T-helper 22 cell (primary cell): ENCODE measurements at regions not wholly inside any gene's neighbourhood (a gene's known extent, or its start where the extent isn't known, plus 50 kb on each side); places are given as distances from the start of the nearest gene placed in this dataset.

Source experiments
- DNase-seq: peaks from one replicate; pipeline ENCODE4 v3.0.0-alpha.2; 2020; ENCODE audit warnings: low read depth

GRCh38 chr4:13126976-13127910, 356.9 kb downstream of the RAB28 start:
- no peak for DNase-seq

GRCh38 chr4:13118633-13119032, 365.5 kb downstream of the RAB28 start:
- no peak for DNase-seq

- no peak for DNase-seq
Observed at GRCh38 chr4:13117185-13117584, 367.0 kb downstream of the RAB28 start.

GRCh38 chr4:13112030-13112429, 372.1 kb downstream of the RAB28 start:
- no peak for DNase-seq

- DNase-seq, result no peak
Observed at GRCh38 chr4:13109536-13109935, 374.6 kb downstream of the RAB28 start.

- no peak for DNase-seq
Observed at GRCh38 chr4:13108096-13108495, 376.0 kb downstream of the RAB28 start.

GRCh38 chr4:13103382-13104015, 380.6 kb downstream of the RAB28 start:
- no peak for DNase-seq

GRCh38 chr4:13102092-13102742, 381.9 kb downstream of the RAB28 start:
- no peak for DNase-seq

GRCh38 chr4:13097971-13098370, 386.2 kb downstream of the RAB28 start:
- no peak for DNase-seq

- DNase-seq, result no peak
Observed at GRCh38 chr4:13095722-13096121, 388.4 kb downstream of the RAB28 start.

GRCh38 chr4:13093170-13093569, 391.0 kb downstream of the RAB28 start:
- DNase-seq, result no peak

GRCh38 chr4:13092702-13093101, 391.4 kb downstream of the RAB28 start:
- DNase-seq, result no peak

GRCh38 chr4:13089659-13089998, 394.5 kb downstream of the RAB28 start:
- DNase-seq, result no peak

- DNase-seq, result no peak
Observed at GRCh38 chr4:13088726-13089658, 395.1 kb downstream of the RAB28 start.

GRCh38 chr4:13087041-13087440, 397.1 kb downstream of the RAB28 start:
- no peak for DNase-seq

GRCh38 chr4:13084210-13084609, 399.9 kb downstream of the RAB28 start:
- DNase-seq, result no peak

- no peak for DNase-seq
Observed at GRCh38 chr4:13081830-13082229, 402.3 kb downstream of the RAB28 start.

- DNase-seq, result no peak
Observed at GRCh38 chr4:13067077-13067476, 417.1 kb downstream of the RAB28 start.

GRCh38 chr4:13059019-13059418, 425.1 kb downstream of the RAB28 start:
- DNase-seq, result no peak

- DNase-seq, result no peak
Observed at GRCh38 chr4:13056630-13057189, 427.4 kb downstream of the RAB28 start.

- DNase-seq, result no peak
Observed at GRCh38 chr4:13054420-13054970, 429.6 kb downstream of the RAB28 start.
